ENCODE measurements at regions not wholly inside any gene's neighbourhood (a gene's known extent, or its start where the extent isn't known, plus 50 kb on each side); places are given as distances from the start of the nearest gene placed in this dataset.

- H3K4me3 ChIP-seq = no peak overlapping the region
- no peak for ATAC-seq (ENCODE audit: insufficient read depth, low FRiP score)
- peak in 2 of 3 donors; percentile 58 to 70 for DNase-seq
- H3K9me3 ChIP-seq (ENCODE audit: control insufficient read depth in 4 of 4, insufficient read depth in 3 of 4, low read length in 3 of 4) = no peaks in the 10 kb centered on the region
- no peak overlapping the region for H3K27ac ChIP-seq (ENCODE audit: low read depth in 1 of 2, low read length in 1 of 2)
- 81 to 85% methylated on average over 3 of the region's 3 CpGs for WGBS, 2 donors
- H3K27me3 ChIP-seq (ENCODE audit: control insufficient read depth in 3 of 3, insufficient read depth in 3 of 3, low read length in 2 of 3) = no peaks in the 10 kb centered on the region
- TF ChIP-seq CTCF (IDR thresholded peaks at IDR 0.05; ENCODE audit: control extremely low read depth, extremely low read depth) = no peak
- H3K36me3 ChIP-seq (ENCODE audit: control insufficient read depth in 4 of 4, insufficient read depth in 4 of 4, low read length in 4 of 4) = no peaks in the 10 kb centered on the region
- no peak overlapping the region for H3K9ac ChIP-seq (ENCODE audit: insufficient read depth in 1 of 2, low read length in 2 of 2)
- H3K4me1 ChIP-seq (ENCODE audit: control insufficient read depth in 5 of 5, insufficient read depth in 5 of 5, low read length in 5 of 5) = peaks cover 0 to 10% (median 3%) of the 10 kb centered on the region in 5 donors
Measured at GRCh38 chr1:193763266-193763665, 576.9 kb upstream of the B3GALT2 start.

- ATAC-seq (ENCODE audit: insufficient read depth, low FRiP score) (no peak), DNase-seq (peak in 1 of 3 donors; percentile 37)
- H3K4me1 ChIP-seq (ENCODE audit: control insufficient read depth in 5 of 5, insufficient read depth in 5 of 5, low read length in 5 of 5) = peaks cover 0 to 10% (median 3%) of the 10 kb centered on the region in 5 donors
- H3K9ac ChIP-seq (ENCODE audit: insufficient read depth in 1 of 2, low read length in 2 of 2) = no peak overlapping the region
- no peaks in the 10 kb centered on the region for H3K27me3 ChIP-seq (ENCODE audit: control insufficient read depth in 3 of 3, insufficient read depth in 3 of 3, low read length in 2 of 3)
- H3K9me3 ChIP-seq (ENCODE audit: control insufficient read depth in 4 of 4, insufficient read depth in 3 of 4, low read length in 3 of 4) = no peaks in the 10 kb centered on the region
- TF ChIP-seq CTCF (IDR thresholded peaks at IDR 0.05; ENCODE audit: control extremely low read depth, extremely low read depth) = no peak
- no peak overlapping the region for H3K27ac ChIP-seq (ENCODE audit: low read depth in 1 of 2, low read length in 1 of 2)
- WGBS, 2 donors = 66 to 77% methylated on average over 4 of the region's 4 CpGs
- H3K4me3 ChIP-seq = no peak overlapping the region
- H3K36me3 ChIP-seq (ENCODE audit: control insufficient read depth in 4 of 4, insufficient read depth in 4 of 4, low read length in 4 of 4) = no peaks in the 10 kb centered on the region
Measured at GRCh38 chr1:193762236-193762635, 575.8 kb upstream of the B3GALT2 start.

GRCh38 chr1:193755441-193755840 is 569.0 kb upstream of the B3GALT2 start:
- ATAC-seq (ENCODE audit: insufficient read depth, low FRiP score) (no peak), DNase-seq (no peak)
- Histone ChIP-seq H3K4me3 (no peak overlapping the region), H3K36me3 (ENCODE audit: control insufficient read depth in 4 of 4, insufficient read depth in 4 of 4, low read length in 4 of 4) (no peaks in the 10 kb centered on the region), H3K27me3 (ENCODE audit: control insufficient read depth in 3 of 3, insufficient read depth in 3 of 3, low read length in 2 of 3) (no peaks in the 10 kb centered on the region), H3K9ac (ENCODE audit: insufficient read depth in 1 of 2, low read length in 2 of 2) (no peak overlapping the region), H3K27ac (ENCODE audit: low read depth in 1 of 2, low read length in 1 of 2) (no peak overlapping the region), H3K9me3 (ENCODE audit: control insufficient read depth in 4 of 4, insufficient read depth in 3 of 4, low read length in 3 of 4) (no peaks in the 10 kb centered on the region), H3K4me1 (ENCODE audit: control insufficient read depth in 5 of 5, insufficient read depth in 5 of 5, low read length in 5 of 5) (no peaks in the 10 kb centered on the region)
- TF ChIP-seq CTCF (IDR thresholded peaks at IDR 0.05; ENCODE audit: control extremely low read depth, extremely low read depth) = no peak
- WGBS, 2 donors = 82 to 93% methylated on average over 2 of the region's 2 CpGs

- Histone ChIP-seq H3K36me3 (ENCODE audit: control insufficient read depth in 4 of 4, insufficient read depth in 4 of 4, low read length in 4 of 4) (no peaks in the 10 kb centered on the region), H3K9ac (ENCODE audit: insufficient read depth in 1 of 2, low read length in 2 of 2) (no peak overlapping the region), H3K4me1 (ENCODE audit: control insufficient read depth in 5 of 5, insufficient read depth in 5 of 5, low read length in 5 of 5) (no peaks in the 10 kb centered on the region), H3K4me3 (no peak overlapping the region), H3K9me3 (ENCODE audit: control insufficient read depth in 4 of 4, insufficient read depth in 3 of 4, low read length in 3 of 4) (no peaks in the 10 kb centered on the region), H3K27me3 (ENCODE audit: control insufficient read depth in 3 of 3, insufficient read depth in 3 of 3, low read length in 2 of 3) (no peaks in the 10 kb centered on the region), H3K27ac (ENCODE audit: low read depth in 1 of 2, low read length in 1 of 2) (no peak overlapping the region)
- 98 to 100% methylated on average over 1 of the region's 1 CpG for WGBS, 2 donors
- DNase-seq = no peak
- TF ChIP-seq CTCF (IDR thresholded peaks at IDR 0.05; ENCODE audit: control extremely low read depth, extremely low read depth) = no peak
- no peak for ATAC-seq (ENCODE audit: insufficient read depth, low FRiP score)
Measured at GRCh38 chr1:193754732-193755427, 568.5 kb upstream of the B3GALT2 start.

Data from lung (tissue), 11 donors.